ENCODE measurements at regions not wholly inside any gene's neighbourhood (a gene's known extent, or its start where the extent isn't known, plus 50 kb on each side); places are given as distances from the start of the nearest gene placed in this dataset.
"Not testable (repeated sequence)": the region's sequence is repeated elsewhere in the genome, so short reads cannot be mapped to it uniquely, and the experiment has no call there.

DNA sequence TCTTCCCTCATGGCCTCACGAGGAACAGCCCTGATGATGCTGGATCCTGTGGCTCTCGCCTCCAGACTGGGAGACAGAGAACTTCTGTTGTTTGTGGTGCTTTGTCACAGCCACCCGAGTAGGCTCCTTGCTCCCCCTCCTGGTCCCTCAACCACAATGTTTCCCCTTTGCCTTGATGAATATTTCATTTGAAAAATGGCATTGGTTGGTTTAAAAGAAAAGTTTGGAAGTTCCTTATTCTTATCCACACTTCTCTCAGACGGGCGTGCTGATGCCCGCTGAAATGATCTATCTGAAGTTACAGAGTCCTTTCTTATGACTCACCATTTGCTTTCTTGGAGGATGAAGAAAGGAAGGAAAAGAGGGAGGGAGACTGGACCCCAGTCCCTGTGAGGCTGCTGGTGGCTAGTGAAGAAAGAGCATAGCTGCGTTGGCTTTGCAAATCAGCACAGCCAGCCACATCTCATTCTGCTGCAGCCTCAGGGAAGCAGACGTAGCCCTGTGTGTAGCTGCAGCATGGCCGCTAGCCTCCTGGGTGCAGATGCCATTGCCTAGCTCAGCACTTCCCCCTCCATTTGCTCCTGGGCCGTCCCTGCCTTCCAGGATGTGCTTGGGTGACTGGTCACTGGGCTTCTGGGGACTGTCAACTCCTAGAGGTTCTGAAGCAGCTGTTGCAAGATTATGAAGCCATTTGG is 185.9 kb downstream of the ERCC6L2 start:
- Mint-ChIP-seq H3K27me3 (peaks cover 34% of the 10 kb centered on the region), H3K4me3 (no peak overlapping the region), H3K4me1 (peaks cover 4% of the 10 kb centered on the region), H3K27ac (ENCODE audit: low read depth) (no peak overlapping the region), H3K36me3 (ENCODE audit: insufficient read depth) (peaks cover 2% of the 10 kb centered on the region), H3K9me3 (no peaks in the 10 kb centered on the region)
- DNase-seq (ENCODE audit: low spot score in 2 of 2) (no peak), ATAC-seq (replicated peaks; ENCODE audit: extremely low read depth, poor library complexity, severe bottlenecking) (no peak)

DNA sequence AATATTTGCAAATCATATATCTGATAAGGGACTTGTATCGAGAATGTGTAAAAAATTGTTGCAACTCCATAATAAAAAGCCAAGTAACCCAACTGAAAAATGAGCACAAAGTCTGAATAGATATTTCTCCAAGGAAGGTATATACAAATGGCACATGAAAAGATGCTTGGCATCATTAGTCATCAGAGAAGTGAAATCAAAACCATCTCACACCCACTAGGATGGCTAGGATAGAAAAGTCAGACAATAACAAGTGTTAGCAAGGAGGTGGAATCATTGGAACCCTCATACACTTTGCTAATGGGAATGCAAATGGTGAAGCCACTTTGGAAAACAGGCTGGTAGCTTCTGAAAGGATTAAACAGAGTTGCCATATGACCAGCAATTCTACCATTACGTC is 182.7 kb downstream of the ERCC6L2 start:
- Mint-ChIP-seq H3K27me3 (peaks cover 11% of the 10 kb centered on the region), H3K4me3 (no peak overlapping the region), H3K27ac (ENCODE audit: low read depth) (no peak overlapping the region), H3K36me3 (ENCODE audit: insufficient read depth) (peaks cover 2% of the 10 kb centered on the region), H3K9me3 (no peaks in the 10 kb centered on the region), H3K4me1 (peaks cover 4% of the 10 kb centered on the region)
- ATAC-seq (replicated peaks; ENCODE audit: extremely low read depth, poor library complexity, severe bottlenecking) (no peak), DNase-seq (ENCODE audit: low spot score in 2 of 2) (no peak)

GRCh38 chr9:96057155-96057554 is 181.7 kb downstream of the ERCC6L2 start:
- Mint-ChIP-seq H3K4me3 (no peak overlapping the region), H3K27me3 (peaks cover 6% of the 10 kb centered on the region), H3K4me1 (peaks cover 4% of the 10 kb centered on the region), H3K27ac (ENCODE audit: low read depth) (peak overlapping the region; percentile 45), H3K9me3 (no peaks in the 10 kb centered on the region), H3K36me3 (ENCODE audit: insufficient read depth) (peaks cover 2% of the 10 kb centered on the region)
- no peak for ATAC-seq (replicated peaks; ENCODE audit: extremely low read depth, poor library complexity, severe bottlenecking)
- DNase-seq (ENCODE audit: low spot score in 2 of 2) = no peak

DNA sequence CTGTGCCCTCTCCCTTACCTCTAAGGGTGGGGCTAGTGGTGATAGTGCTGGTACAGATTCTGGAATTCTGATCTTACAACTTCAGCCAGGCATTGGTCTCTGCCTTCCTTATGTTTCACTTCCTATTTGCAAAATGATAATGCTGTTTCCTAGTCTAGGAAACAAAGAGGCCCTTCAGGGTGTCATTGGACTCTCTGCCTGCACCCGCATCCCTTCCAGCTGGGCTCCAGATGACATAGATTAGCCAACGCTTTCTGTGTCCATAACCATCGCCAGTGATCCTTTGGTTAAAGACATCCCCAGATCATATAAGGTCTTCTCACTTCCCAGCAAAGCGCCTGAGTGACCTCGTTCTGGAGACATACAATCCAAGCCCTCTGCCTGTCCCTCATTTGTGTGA is 180.7 kb downstream of the ERCC6L2 start:
- ATAC-seq (replicated peaks; ENCODE audit: extremely low read depth, poor library complexity, severe bottlenecking) (no peak), DNase-seq (ENCODE audit: low spot score in 2 of 2) (no peak)
- H3K4me1 Mint-ChIP-seq = peaks cover 4% of the 10 kb centered on the region
- peaks cover 2% of the 10 kb centered on the region for H3K36me3 Mint-ChIP-seq (ENCODE audit: insufficient read depth)
- H3K27ac Mint-ChIP-seq (ENCODE audit: low read depth) = peak overlapping the region; percentile 45
- H3K4me3 Mint-ChIP-seq = no peak overlapping the region
- no peaks in the 10 kb centered on the region for H3K9me3 Mint-ChIP-seq
- no peaks in the 10 kb centered on the region for H3K27me3 Mint-ChIP-seq

DNA sequence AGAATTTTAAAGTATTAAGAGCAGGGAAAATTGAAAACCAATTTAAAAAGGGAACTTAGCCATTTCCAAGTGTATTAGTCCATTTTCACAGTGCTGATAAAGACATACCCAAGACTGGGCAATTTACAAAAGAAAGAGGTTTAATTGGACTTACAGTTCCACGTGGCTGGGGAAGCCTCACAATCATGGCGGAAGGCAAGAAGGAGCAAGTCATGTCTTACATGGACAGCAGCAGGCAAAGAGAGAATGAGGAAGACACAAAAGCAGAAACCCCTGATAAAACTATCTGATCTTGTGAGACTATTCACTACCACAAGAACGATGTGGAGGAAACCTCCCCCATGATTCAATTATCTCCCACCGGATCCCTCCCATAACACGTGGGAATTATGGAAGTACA is 178.8 kb downstream of the ERCC6L2 start:
- H3K36me3 Mint-ChIP-seq (ENCODE audit: insufficient read depth); DNase-seq (ENCODE audit: low spot score in 2 of 2); H3K27me3 Mint-ChIP-seq; H3K4me3 Mint-ChIP-seq; ATAC-seq (replicated peaks; ENCODE audit: extremely low read depth, poor library complexity, severe bottlenecking); H3K27ac Mint-ChIP-seq (ENCODE audit: low read depth); H3K4me1 Mint-ChIP-seq; H3K9me3 Mint-ChIP-seq: not testable (repeated sequence)

DNA sequence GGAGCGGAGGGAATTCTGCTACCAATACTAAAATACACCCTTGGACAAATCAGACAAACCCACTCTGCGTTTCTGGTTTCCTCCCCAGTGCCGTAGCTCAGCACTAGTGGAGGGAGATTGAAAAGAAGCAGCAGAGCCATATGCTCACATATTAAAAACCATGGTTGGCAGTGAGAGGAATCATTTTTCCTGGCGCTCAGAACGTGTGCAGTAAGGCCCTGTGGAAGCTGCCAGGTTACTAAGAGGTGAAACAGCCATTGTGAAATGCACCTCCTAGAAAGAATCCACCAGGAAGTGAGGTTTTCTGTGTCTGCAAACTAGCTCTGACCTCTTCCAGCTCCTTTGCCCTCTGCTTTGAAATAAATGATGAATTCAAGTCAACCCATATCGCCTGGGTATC is 177.2 kb downstream of the ERCC6L2 start:
- DNase-seq (ENCODE audit: low spot score in 2 of 2) (no peak), ATAC-seq (replicated peaks; ENCODE audit: extremely low read depth, poor library complexity, severe bottlenecking) (no peak)
- H3K27me3 Mint-ChIP-seq = no peaks in the 10 kb centered on the region
- H3K4me1 Mint-ChIP-seq = peaks cover 4% of the 10 kb centered on the region
- H3K27ac Mint-ChIP-seq (ENCODE audit: low read depth) = no peak overlapping the region
- no peaks in the 10 kb centered on the region for H3K36me3 Mint-ChIP-seq (ENCODE audit: insufficient read depth)
- no peaks in the 10 kb centered on the region for H3K9me3 Mint-ChIP-seq
- no peak overlapping the region for H3K4me3 Mint-ChIP-seq

DNA sequence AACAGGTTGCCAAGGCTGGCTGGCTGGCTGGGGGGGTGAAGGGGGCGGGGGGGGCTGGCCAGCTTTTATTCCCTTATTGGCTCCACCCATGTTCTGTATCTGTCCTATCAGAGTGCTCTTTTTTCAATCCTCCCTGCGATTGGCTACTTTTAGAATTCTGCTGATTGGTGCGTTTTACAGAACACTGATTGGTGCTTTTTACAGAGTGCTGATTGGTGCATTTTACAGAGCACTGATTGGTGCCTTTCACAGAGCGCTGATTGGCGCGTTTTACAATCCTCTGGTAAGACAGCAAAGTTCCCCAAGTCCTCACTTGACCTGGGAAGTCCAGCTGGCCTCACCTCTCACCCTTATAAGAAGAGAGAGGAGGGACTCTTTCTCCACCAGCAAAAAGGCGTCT is 175.9 kb downstream of the ERCC6L2 start:
- Mint-ChIP-seq H3K36me3 (ENCODE audit: insufficient read depth) (no peaks in the 10 kb centered on the region), H3K27ac (ENCODE audit: low read depth) (no peak overlapping the region), H3K9me3 (no peaks in the 10 kb centered on the region), H3K4me3 (no peak overlapping the region), H3K27me3 (peaks cover 12% of the 10 kb centered on the region), H3K4me1 (no peaks in the 10 kb centered on the region)
- ATAC-seq (replicated peaks; ENCODE audit: extremely low read depth, poor library complexity, severe bottlenecking) (no peak), DNase-seq (ENCODE audit: low spot score in 2 of 2) (no peak)

DNA sequence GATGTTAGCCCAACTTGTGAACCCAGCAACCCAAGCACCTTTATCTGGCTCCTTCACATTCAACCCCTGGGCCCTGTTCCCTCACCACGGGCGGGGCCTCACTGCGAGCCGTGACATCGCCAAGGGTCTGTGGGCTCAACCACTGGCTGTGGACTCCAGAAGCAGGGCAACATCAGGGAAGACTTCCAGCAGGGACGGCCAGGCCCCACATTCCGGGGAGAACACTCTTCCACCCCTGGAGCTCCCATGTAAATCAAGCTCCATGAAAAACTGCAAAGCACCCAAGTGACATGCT is 175.3 kb downstream of the ERCC6L2 start:
- DNase-seq (ENCODE audit: low spot score in 2 of 2) (no peak), ATAC-seq (replicated peaks; ENCODE audit: extremely low read depth, poor library complexity, severe bottlenecking) (no peak)
- H3K9me3 Mint-ChIP-seq = no peaks in the 10 kb centered on the region
- H3K27me3 Mint-ChIP-seq = peaks cover 18% of the 10 kb centered on the region
- peak overlapping the region; percentile 11 for H3K27ac Mint-ChIP-seq (ENCODE audit: low read depth)
- no peaks in the 10 kb centered on the region for H3K4me1 Mint-ChIP-seq
- no peak overlapping the region for H3K4me3 Mint-ChIP-seq
- no peaks in the 10 kb centered on the region for H3K36me3 Mint-ChIP-seq (ENCODE audit: insufficient read depth)

DNA sequence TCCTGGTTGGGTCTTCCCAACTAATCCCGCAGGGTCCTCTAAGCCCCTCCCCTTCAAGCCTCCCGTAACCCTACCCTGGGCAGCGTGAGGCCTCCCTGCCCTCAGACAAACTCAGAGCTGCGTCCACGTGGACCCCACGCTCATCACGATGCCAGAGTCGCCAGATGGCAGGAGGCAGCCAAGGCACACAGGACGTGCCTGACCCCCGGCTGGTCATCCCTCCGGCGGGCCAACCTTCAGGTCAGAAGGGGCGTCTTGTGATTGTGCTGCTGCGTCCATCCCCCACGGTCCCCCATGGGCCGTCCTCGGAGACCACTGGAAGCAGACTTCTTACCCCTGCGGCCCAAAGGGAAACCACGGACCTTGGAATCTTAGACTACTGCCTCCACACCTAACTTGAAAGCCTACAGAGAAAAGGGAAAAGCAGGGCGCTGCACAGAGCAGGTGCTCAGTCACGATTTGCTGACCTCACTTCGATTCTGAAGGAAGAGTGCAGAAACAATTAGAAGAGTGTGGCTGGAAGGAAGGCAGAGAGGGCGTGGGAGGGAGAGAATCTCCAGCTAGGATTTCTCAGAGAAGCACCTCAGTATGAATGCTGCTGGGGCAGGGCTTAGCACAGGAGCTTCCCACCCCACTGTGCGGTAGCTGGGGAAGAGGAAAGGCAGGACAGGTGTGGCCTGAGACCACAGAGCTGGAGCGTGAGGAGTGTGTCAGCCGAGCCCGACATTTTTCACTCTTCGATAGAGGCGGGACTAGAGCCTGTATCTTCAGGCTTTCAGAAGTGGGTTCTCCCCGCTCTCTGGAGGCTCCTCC is 174.8 kb downstream of the ERCC6L2 start:
- Mint-ChIP-seq H3K36me3 (ENCODE audit: insufficient read depth) (no peaks in the 10 kb centered on the region), H3K4me3 (no peak overlapping the region), H3K27ac (ENCODE audit: low read depth) (peak overlapping the region; percentile 11), H3K9me3 (no peaks in the 10 kb centered on the region), H3K27me3 (peaks cover 23% of the 10 kb centered on the region), H3K4me1 (no peaks in the 10 kb centered on the region)
- DNase-seq (ENCODE audit: low spot score in 2 of 2) (no peak), ATAC-seq (replicated peaks; ENCODE audit: extremely low read depth, poor library complexity, severe bottlenecking) (no peak)

- peaks cover 25% of the 10 kb centered on the region for H3K27me3 Mint-ChIP-seq
- ATAC-seq (replicated peaks; ENCODE audit: extremely low read depth, poor library complexity, severe bottlenecking) = no peak
- no peak overlapping the region for H3K27ac Mint-ChIP-seq (ENCODE audit: low read depth)
- no peaks in the 10 kb centered on the region for H3K36me3 Mint-ChIP-seq (ENCODE audit: insufficient read depth)
- DNase-seq (ENCODE audit: low spot score in 2 of 2) = no peak
- no peaks in the 10 kb centered on the region for H3K9me3 Mint-ChIP-seq
- no peaks in the 10 kb centered on the region for H3K4me1 Mint-ChIP-seq
- H3K4me3 Mint-ChIP-seq = no peak overlapping the region
These were observed 173.7 kb downstream of the ERCC6L2 start for GRCh38 chr9:96048956-96049831.

DNA sequence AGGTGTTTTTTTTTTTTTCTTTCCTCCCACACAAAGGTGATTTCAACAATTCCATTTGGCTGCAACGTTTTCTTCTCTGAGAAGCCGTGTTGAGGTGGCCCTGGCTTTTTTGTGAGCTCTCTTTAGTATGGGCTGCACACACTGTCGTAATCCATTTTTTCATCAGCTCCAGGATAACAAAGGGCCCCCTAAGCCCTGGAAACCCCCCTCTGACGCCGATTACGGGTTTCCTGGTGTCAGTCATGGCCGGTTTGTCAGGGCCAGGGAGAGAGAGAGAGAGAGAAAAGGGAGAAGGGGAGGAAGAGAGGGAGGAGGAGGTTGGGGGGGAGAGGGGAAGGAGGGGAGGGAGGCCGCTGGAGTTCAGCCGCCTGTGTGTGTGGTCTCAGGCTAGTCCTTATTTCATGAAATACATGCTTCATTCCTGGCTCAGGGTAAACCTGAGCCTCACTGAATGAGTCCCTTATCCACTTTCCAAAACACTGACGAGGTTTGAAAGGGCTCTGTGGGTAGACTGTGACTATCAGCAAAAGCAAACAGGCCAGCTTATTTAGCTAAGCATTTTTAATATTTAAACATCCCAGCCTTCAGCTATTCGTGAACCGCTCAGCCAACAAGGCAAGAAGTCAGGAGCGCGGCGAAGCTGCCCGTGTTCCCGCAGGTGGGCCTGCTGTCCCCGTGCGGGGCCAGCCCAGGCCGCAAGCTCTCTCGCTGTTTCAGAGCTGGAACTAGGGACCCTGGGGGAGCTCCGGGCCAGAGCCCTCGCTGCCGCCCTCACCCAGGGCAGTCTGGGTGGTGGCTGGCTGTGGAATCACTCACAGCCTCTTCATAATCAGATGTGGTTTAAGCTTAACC is 172.8 kb downstream of the ERCC6L2 start:
- peaks cover 33% of the 10 kb centered on the region for H3K27me3 Mint-ChIP-seq
- H3K36me3 Mint-ChIP-seq (ENCODE audit: insufficient read depth) = no peaks in the 10 kb centered on the region
- no peaks in the 10 kb centered on the region for H3K9me3 Mint-ChIP-seq
- DNase-seq (ENCODE audit: low spot score in 2 of 2) (no peak), ATAC-seq (replicated peaks; ENCODE audit: extremely low read depth, poor library complexity, severe bottlenecking) (no peak)
- H3K27ac Mint-ChIP-seq (ENCODE audit: low read depth) = no peak overlapping the region
- H3K4me1 Mint-ChIP-seq = no peaks in the 10 kb centered on the region
- H3K4me3 Mint-ChIP-seq = no peak overlapping the region

DNA sequence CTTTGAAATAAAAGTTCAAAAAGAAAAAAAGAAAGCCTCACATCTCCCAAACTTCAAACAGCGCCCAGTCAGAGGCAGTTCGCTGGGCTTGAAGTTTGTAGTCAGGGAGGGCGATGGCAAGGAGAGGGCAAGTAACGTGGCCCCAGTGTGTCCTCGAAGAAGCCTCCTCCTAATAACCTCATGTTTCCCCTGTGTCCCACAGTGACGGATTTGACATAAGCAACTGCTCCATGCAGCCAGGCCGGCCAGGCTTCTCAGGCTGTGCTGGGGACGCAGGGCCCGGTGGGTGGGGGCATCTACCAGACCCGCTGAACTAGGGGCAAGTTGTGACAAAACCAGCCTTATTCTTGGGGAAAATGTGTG is 172.2 kb downstream of the ERCC6L2 start:
- Mint-ChIP-seq H3K9me3 (no peaks in the 10 kb centered on the region), H3K4me3 (no peak overlapping the region), H3K27me3 (peaks cover 33% of the 10 kb centered on the region), H3K36me3 (ENCODE audit: insufficient read depth) (no peaks in the 10 kb centered on the region), H3K4me1 (no peaks in the 10 kb centered on the region), H3K27ac (ENCODE audit: low read depth) (no peak overlapping the region)
- DNase-seq (ENCODE audit: low spot score in 2 of 2) = no peak
- ATAC-seq (replicated peaks; ENCODE audit: extremely low read depth, poor library complexity, severe bottlenecking) = no peak
